Vagina (tissue), 2 donors: ENCODE measurements at regions not wholly inside any gene's neighbourhood (a gene's known extent, or its start where the extent isn't known, plus 50 kb on each side); places are given as distances from the start of the nearest gene placed in this dataset.

ENCODE experiments used
- DNase-seq, 2 donors: peaks; one replicate each; pipeline ENCODE4 v3.0.0-alpha.2; 2017; ENCODE audit errors: extremely low spot score in 2 of 2
- H3K27ac ChIP-seq: fragments of 200-600 bp; sonication (generic); one replicate; pipeline ENCODE4 v1.5.1; 2019
- H3K27me3 ChIP-seq: fragments of 200-600 bp; sonication (generic); one replicate; pipeline ENCODE4 v1.5.1; 2019
- H3K36me3 ChIP-seq, 2 donors: fragments of 200-600 bp; sonication (generic); one replicate each; pipeline ENCODE4 v1.5.1; 2017 to 2019
- H3K4me1 ChIP-seq: fragments of 200-600 bp; sonication (generic); one replicate; pipeline ENCODE4 v1.5.1; 2019
- H3K4me3 ChIP-seq, 2 donors: fragments of 200-600 bp; sonication (generic); 1 replicate in 1 of 2; 2 replicates in 1 of 2; pipeline ENCODE4 v1.5.1; 2016 to 2019
- H3K9me3 ChIP-seq: fragments of 200-600 bp; sonication (generic); one replicate; pipeline ENCODE4 v1.5.1; 2019
- POLR2A ChIP-seq, 2 donors: fragments of 450-650 bp; IDR thresholded peaks; one replicate each; pipeline ENCODE4 v1.6.1; 2017; ENCODE audit warnings: antibody characterized with exemption in 2 of 2, mild to moderate bottlenecking in 2 of 2, moderate library complexity in 2 of 2
- POLR2AphosphoS5 ChIP-seq, 2 donors: sonication (generic); formaldehyde crosslinking; IDR thresholded peaks; one replicate each; pipeline ENCODE4 v1.9.0; 2017; ENCODE audit warnings: antibody characterized with exemption in 2 of 2, mild to moderate bottlenecking in 2 of 2, low read depth in 1 of 2; ENCODE audit not compliant: insufficient read depth in 1 of 2
- intact Hi-C: fragments of 100-400 bp; cut with DNase I; formaldehyde crosslinking; loops from one replicate; pipeline ENCODE4 v1.15.1; 2023
- TF ChIP-seq, protein P1 (sequence below), 3 experiments: fragments of 450-650 bp in 2 of 3; fragments of 200-600 bp in 1 of 3; sonication (generic) in 1 of 3; IDR thresholded peaks; one replicate each; pipeline ENCODE4 v1.5.1; 2017 to 2019; ENCODE audit warnings: antibody characterized with exemption in 3 of 3, mild to moderate bottlenecking in 2 of 3, moderate library complexity in 2 of 3

DNA sequence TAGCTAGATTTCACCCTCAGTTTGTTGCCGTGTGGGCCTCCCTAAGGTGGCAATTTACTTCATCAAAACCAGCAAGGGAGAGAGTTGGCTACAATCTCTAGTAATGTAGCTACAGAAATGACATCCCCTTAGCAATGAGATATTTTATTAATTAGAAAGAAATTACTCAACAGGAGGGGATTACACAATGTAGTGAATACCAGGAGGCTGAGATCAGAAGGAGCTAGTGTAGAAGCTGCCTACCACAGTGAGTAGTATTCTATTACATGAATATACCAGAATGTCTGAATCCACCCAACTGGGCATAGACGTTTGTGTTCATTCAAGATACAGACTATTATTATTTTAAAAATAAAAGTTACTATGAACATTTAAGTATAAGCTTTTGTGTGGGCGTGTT lies 868.2 kb upstream of the CXADR start:
- no peak overlapping the region for H3K4me3 ChIP-seq
- TF ChIP-seq POLR2A (IDR thresholded peaks at IDR 0.05) (no peak), POLR2AphosphoS5 (IDR thresholded peaks at IDR 0.05; ENCODE audit: insufficient read depth in 1 of 2, low read depth in 1 of 2) (no peak)
- TF ChIP-seq, protein P1, sequence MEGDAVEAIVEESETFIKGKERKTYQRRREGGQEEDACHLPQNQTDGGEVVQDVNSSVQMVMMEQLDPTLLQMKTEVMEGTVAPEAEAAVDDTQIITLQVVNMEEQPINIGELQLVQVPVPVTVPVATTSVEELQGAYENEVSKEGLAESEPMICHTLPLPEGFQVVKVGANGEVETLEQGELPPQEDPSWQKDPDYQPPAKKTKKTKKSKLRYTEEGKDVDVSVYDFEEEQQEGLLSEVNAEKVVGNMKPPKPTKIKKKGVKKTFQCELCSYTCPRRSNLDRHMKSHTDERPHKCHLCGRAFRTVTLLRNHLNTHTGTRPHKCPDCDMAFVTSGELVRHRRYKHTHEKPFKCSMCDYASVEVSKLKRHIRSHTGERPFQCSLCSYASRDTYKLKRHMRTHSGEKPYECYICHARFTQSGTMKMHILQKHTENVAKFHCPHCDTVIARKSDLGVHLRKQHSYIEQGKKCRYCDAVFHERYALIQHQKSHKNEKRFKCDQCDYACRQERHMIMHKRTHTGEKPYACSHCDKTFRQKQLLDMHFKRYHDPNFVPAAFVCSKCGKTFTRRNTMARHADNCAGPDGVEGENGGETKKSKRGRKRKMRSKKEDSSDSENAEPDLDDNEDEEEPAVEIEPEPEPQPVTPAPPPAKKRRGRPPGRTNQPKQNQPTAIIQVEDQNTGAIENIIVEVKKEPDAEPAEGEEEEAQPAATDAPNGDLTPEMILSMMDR (IDR thresholded peaks at IDR 0.05) = no peak
- H3K27ac ChIP-seq = no peak overlapping the region
- no peak for DNase-seq
- H3K9me3 ChIP-seq = no peaks in the 10 kb centered on the region
- no peaks in the 10 kb centered on the region for H3K36me3 ChIP-seq
- H3K27me3 ChIP-seq = no peaks in the 10 kb centered on the region
- peaks cover 5% of the 10 kb centered on the region for H3K4me1 ChIP-seq
- intact Hi-C loops = no loop called here

DNA sequence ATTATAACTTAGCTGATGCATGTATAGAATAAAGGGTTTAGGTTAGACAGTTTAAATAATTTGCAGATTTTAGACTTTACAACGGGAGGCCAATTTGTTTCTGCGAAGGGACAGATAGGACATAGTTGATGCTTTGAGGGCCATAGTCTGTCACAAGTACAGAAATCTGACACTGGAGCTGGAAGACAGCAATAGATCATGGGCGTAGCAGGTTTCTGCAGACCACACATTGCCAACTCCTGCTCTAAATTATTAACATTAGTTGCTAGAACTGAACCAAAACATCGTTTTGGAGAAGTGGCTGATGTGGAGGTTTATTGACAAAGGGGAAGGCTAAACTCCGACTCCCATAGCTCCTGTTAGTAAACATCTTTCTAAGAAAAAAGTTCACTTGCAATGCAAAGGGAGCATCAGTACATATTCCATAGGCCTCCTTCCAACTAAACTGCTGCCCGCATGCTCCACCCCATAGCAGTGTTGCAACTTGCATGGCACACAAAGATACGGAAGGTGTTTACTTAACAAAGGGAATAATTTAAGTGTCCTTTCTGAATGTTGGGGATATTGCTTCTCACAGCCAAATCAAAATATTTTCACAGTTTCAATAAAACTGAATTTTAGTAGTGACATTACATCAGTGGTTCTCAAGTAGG lies 862.0 kb upstream of the CXADR start:
- no peaks in the 10 kb centered on the region for H3K9me3 ChIP-seq
- intact Hi-C loops = no loop called here

DNA sequence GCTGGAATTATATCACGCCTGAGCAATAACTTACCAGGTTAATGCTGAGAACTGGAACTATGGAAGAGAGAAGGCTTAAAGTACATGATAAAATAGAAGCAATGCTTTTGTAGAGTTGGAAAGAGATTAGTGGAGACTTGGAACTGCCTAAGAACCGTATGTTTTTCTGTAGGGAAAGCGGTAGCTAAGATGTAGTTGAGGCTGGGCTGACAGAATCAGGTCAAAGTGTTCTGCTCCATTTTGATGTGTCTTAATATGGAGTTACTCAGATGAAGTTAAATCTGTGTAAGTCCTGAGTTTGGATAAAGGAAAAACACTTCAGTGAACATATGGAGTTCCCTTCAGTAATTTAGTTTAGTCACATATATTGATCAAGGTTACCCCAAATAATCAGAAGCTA lies 860.9 kb upstream of the CXADR start:
- H3K4me1 ChIP-seq = peaks cover 7% of the 10 kb centered on the region
- DNase-seq = no peak

More for the DNA sequence above, 862.0 kb upstream of the CXADR start:
- no peak overlapping the region for H3K4me3 ChIP-seq
- H3K36me3 ChIP-seq = no peaks in the 10 kb centered on the region
- H3K27me3 ChIP-seq = no peaks in the 10 kb centered on the region
- DNase-seq = no peak
- peaks cover 7% of the 10 kb centered on the region for H3K4me1 ChIP-seq
- no peak overlapping the region for H3K27ac ChIP-seq
- TF ChIP-seq, protein P1 (IDR thresholded peaks at IDR 0.05) = no peak
- TF ChIP-seq POLR2A (IDR thresholded peaks at IDR 0.05) = no peak
- no peak for TF ChIP-seq POLR2AphosphoS5 (IDR thresholded peaks at IDR 0.05; ENCODE audit: insufficient read depth in 1 of 2, low read depth in 1 of 2)

DNA sequence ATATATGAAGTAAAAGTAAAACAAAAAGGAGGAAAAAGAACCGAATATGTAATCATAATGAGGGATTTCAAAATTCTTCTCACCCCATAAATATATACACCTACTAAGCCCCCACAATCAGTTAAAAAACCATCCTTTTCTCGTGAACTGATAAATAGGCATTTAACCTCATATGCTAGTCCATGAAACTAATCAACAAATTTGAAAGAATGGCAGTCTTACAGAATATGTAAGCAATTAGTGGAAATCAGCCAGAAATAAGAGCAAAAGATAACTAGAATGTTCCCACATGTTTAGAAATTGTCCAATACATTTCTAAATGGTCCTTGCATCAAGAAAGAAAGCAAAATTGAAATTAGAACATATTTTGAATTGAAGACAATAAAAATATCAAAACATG lies 849.4 kb upstream of the CXADR start:
- no peak overlapping the region for H3K4me3 ChIP-seq

More for the DNA sequence above, 860.9 kb upstream of the CXADR start:
- Histone ChIP-seq H3K36me3 (no peaks in the 10 kb centered on the region), H3K9me3 (no peaks in the 10 kb centered on the region), H3K4me3 (no peak overlapping the region), H3K27me3 (no peaks in the 10 kb centered on the region), H3K27ac (no peak overlapping the region)
- intact Hi-C loops = no loop called here
- TF ChIP-seq, protein P1 (IDR thresholded peaks at IDR 0.05) = no peak
- TF ChIP-seq POLR2A (IDR thresholded peaks at IDR 0.05) (no peak), POLR2AphosphoS5 (IDR thresholded peaks at IDR 0.05; ENCODE audit: insufficient read depth in 1 of 2, low read depth in 1 of 2) (no peak)

DNA sequence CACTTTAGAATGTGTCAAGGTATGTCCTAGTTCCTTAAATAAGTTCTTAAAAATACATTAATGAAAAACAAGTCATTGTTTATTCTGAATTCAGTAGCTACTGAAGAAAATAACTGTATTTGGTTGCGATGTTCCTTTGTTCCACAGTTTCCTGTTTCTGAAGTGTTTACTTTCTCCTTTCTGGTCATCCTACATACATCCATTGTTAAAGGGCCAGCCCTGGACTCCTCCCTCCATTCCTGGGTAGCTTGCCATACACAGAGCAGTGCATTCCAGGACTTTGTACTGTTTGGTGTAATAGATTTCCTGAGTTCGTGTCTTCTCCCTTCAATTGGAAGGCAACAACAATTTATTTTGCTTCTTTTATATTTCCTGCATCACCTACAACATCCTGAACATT lies 845.4 kb upstream of the CXADR start:
- TF ChIP-seq POLR2AphosphoS5 (IDR thresholded peaks at IDR 0.05; ENCODE audit: insufficient read depth in 1 of 2, low read depth in 1 of 2) = no peak
- no peak for TF ChIP-seq POLR2A (IDR thresholded peaks at IDR 0.05)
- TF ChIP-seq, protein P1 (IDR thresholded peaks at IDR 0.05) = no peak
- DNase-seq = no peak
- no peaks in the 10 kb centered on the region for H3K9me3 ChIP-seq
- H3K27ac ChIP-seq = no peak overlapping the region
- H3K27me3 ChIP-seq = no peaks in the 10 kb centered on the region
- H3K4me3 ChIP-seq = no peak overlapping the region
- intact Hi-C loops = no loop called here
- no peaks in the 10 kb centered on the region for H3K36me3 ChIP-seq
- no peaks in the 10 kb centered on the region for H3K4me1 ChIP-seq

More for the DNA sequence above, 849.4 kb upstream of the CXADR start:
- H3K9me3 ChIP-seq = no peaks in the 10 kb centered on the region
- no peaks in the 10 kb centered on the region for H3K4me1 ChIP-seq
- H3K27me3 ChIP-seq = no peaks in the 10 kb centered on the region
- no peaks in the 10 kb centered on the region for H3K36me3 ChIP-seq
- TF ChIP-seq, protein P1 (IDR thresholded peaks at IDR 0.05) = no peak
- no peak for TF ChIP-seq POLR2AphosphoS5 (IDR thresholded peaks at IDR 0.05; ENCODE audit: insufficient read depth in 1 of 2, low read depth in 1 of 2)
- TF ChIP-seq POLR2A (IDR thresholded peaks at IDR 0.05) = no peak
- no peak overlapping the region for H3K27ac ChIP-seq
- intact Hi-C loops = no loop called here
- DNase-seq = no peak
